Lung (tissue), 11 donors: ENCODE measurements at regions not wholly inside any gene's neighbourhood (a gene's known extent, or its start where the extent isn't known, plus 50 kb on each side); places are given as distances from the start of the nearest gene placed in this dataset.
A peak's percentile ranks its signal among the peaks of the same experiment; 100 is the strongest.

Source experiments
- ATAC-seq: fragments of 200-7000 bp; cut with Tn5 transposase; one replicate; pipeline ENCODE4 v1.9.1; 2020; ENCODE audit warnings: moderate number of reproducible peaks; ENCODE audit not compliant: insufficient read depth, low FRiP score
- DNase-seq, 3 donors: peaks; one replicate each; pipeline ENCODE4 v3.0.0-alpha.2; 2013 to 2017
- H3K27ac ChIP-seq, 2 donors: one replicate each; pipeline ENCODE4 v1.5.1; 2013; ENCODE audit warnings: mild to moderate bottlenecking in 2 of 2, moderate library complexity in 2 of 2, control low read depth in 1 of 2, inconsistent platforms in 1 of 2, low read depth in 1 of 2, low read length in 1 of 2
- H3K27me3 ChIP-seq, 3 donors: one replicate each; pipeline ENCODE4 v1.5.1; 2013; ENCODE audit warnings: low read length in 2 of 3; ENCODE audit not compliant: control insufficient read depth in 3 of 3, insufficient read depth in 3 of 3
- H3K36me3 ChIP-seq, 4 donors: one replicate each; pipeline ENCODE4 v1.5.1; 2013; ENCODE audit warnings: low read length in 4 of 4, mild to moderate bottlenecking in 1 of 4, moderate library complexity in 1 of 4; ENCODE audit not compliant: control insufficient read depth in 4 of 4, insufficient read depth in 4 of 4
- H3K4me1 ChIP-seq, 5 donors: one replicate each; pipeline ENCODE4 v1.5.1; 2013; ENCODE audit warnings: low read length in 5 of 5, mild to moderate bottlenecking in 2 of 5, moderate library complexity in 1 of 5; ENCODE audit not compliant: control insufficient read depth in 5 of 5, insufficient read depth in 5 of 5
- H3K4me3 ChIP-seq: one replicate; pipeline ENCODE4 v1.5.1; 2013; ENCODE audit warnings: mild to moderate bottlenecking, control low read depth, moderate library complexity
- H3K9ac ChIP-seq, 2 donors: one replicate each; pipeline ENCODE4 v1.5.1; 2013; ENCODE audit warnings: low read length in 2 of 2, control low read depth in 1 of 2; ENCODE audit not compliant: insufficient read depth in 1 of 2
- H3K9me3 ChIP-seq, 4 donors: one replicate each; pipeline ENCODE4 v1.5.1; 2013; ENCODE audit warnings: low read length in 3 of 4, mild to moderate bottlenecking in 1 of 4, moderate library complexity in 1 of 4; ENCODE audit not compliant: control insufficient read depth in 4 of 4, insufficient read depth in 3 of 4
- CTCF ChIP-seq: IDR thresholded peaks from 2 replicates; pipeline ENCODE4 v1.5.1; 2012; ENCODE audit warnings: mild to moderate bottlenecking; ENCODE audit errors: control extremely low read depth, extremely low read depth
- WGBS, 2 donors: extraction: QIAGEN DNeasy Blood & Tissue Kit; methylation state at CpG; one replicate each; pipeline ENCODE4 v1.1.7; 2013; 5-methylcytosine and 5-hydroxymethylcytosine counted together
- donor health status: control.
- donor health status: control.
- donor health status: Bipolar disorder and iron deficiency.
- donor health status: healthy.
- donor health status: DM: yes; HTN: yes; CAD: no.

GRCh38 chr7:17680943-17681351 is 259.3 kb downstream of the SNX13 start:
- DNase-seq = peak in 2 of 3 donors; percentile 34 to 67

GRCh38 chr7:17681965-17682364 is 258.3 kb downstream of the SNX13 start:
- no peak for ATAC-seq
- Histone ChIP-seq H3K4me3 (no peak overlapping the region), H3K4me1 (peaks cover 0 to 1% (median 0%) of the 10 kb centered on the region in 5 donors), H3K27ac (no peak overlapping the region), H3K9ac (no peak overlapping the region), H3K36me3 (no peaks in the 10 kb centered on the region), H3K9me3 (no peaks in the 10 kb centered on the region), H3K27me3 (no peaks in the 10 kb centered on the region)
- DNase-seq = no peak
- no peak for TF ChIP-seq CTCF
- WGBS, 2 donors = 78 to 94% methylated on average over 4 of the region's 4 CpGs

More at GRCh38 chr7:17680943-17681351, 259.3 kb downstream of the SNX13 start:
- Histone ChIP-seq H3K36me3 (no peaks in the 10 kb centered on the region), H3K4me1 (peaks cover 0 to 1% (median 0%) of the 10 kb centered on the region in 5 donors), H3K27ac (no peak overlapping the region), H3K27me3 (no peaks in the 10 kb centered on the region), H3K4me3 (no peak overlapping the region), H3K9ac (no peak overlapping the region), H3K9me3 (no peaks in the 10 kb centered on the region)
- no peak for ATAC-seq
- WGBS, 2 donors = 31 to 43% methylated on average over 5 of the region's 5 CpGs
- peak; percentile 25 for TF ChIP-seq CTCF

GRCh38 chr7:17682586-17682985 is 257.7 kb downstream of the SNX13 start:
- Histone ChIP-seq H3K36me3 (no peaks in the 10 kb centered on the region), H3K9me3 (no peaks in the 10 kb centered on the region), H3K27me3 (no peaks in the 10 kb centered on the region), H3K4me3 (no peak overlapping the region), H3K27ac (no peak overlapping the region), H3K9ac (no peak overlapping the region), H3K4me1 (peaks cover 0 to 1% (median 0%) of the 10 kb centered on the region in 5 donors)
- ATAC-seq = no peak
- no peak for DNase-seq
- TF ChIP-seq CTCF = no peak
- WGBS, 2 donors = 77 to 82% methylated on average over 3 of the region's 3 CpGs

- DNase-seq = no peak
Measured at GRCh38 chr7:17685141-17685540, 255.2 kb downstream of the SNX13 start.

More at GRCh38 chr7:17685141-17685540, 255.2 kb downstream of the SNX13 start:
- no peak for TF ChIP-seq CTCF
- 87% methylated on average over 5 of the region's 5 CpGs for WGBS, 2 donors
- Histone ChIP-seq H3K9ac (no peak overlapping the region), H3K27ac (no peak overlapping the region), H3K27me3 (no peaks in the 10 kb centered on the region), H3K36me3 (no peaks in the 10 kb centered on the region), H3K9me3 (no peaks in the 10 kb centered on the region), H3K4me3 (no peak overlapping the region), H3K4me1 (peaks cover 0 to 1% (median 0%) of the 10 kb centered on the region in 5 donors)
- no peak for ATAC-seq
